ENCODE measurements at regions not wholly inside any gene's neighbourhood (a gene's known extent, or its start where the extent isn't known, plus 50 kb on each side); places are given as distances from the start of the nearest gene placed in this dataset.

DNA sequence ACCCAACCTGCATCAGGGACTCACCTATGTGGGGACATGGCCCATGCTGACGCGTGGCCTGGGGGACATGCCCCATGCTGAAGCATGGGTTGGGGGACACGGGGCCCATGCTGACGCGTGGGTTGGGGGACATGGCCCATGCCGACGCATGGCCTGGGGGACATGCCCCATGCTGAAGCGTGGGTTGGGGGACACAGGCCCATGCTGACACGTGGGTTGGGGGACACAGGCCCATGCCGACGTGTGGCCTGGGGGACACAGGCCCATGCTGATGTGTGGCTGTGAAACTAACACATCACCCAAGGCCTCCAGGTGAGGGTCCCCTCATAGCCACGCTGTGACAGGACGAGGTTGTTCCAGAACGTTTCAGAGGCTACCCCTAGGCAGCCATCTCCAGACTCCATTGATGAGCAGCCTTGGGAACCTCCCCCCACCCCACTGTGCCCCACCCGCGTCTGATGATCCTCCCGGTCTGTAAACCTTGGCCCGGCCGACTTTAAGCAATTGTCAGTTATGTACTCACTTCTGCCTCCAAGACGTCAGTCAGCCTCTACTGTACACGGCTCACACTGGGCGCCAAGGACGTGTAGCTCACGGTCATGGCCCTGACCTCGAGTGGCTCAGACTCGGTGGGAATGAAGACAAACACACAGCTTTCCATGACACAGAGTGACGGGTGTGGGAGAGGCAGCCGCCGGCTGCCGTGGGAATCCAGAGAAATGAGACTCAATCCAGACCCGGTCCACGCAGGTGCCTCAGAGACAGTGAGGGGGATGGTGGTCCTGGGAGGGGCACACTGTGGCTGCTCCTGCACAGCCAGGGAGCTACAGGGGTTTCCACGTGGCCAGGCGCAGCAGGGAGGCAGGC is 50.2 kb upstream of the SLC66A3 start:
- no TSS peak for BruUV-seq (replicated peaks)
- H3K36me3 ChIP-seq (ENCODE audit: low read depth), result no peaks in the 10 kb centered on the region
- no peaks in the 10 kb centered on the region for H3K79me2 ChIP-seq (ENCODE audit: low read depth)
- TF ChIP-seq EZH2 (IDR thresholded peaks at IDR 0.05; ENCODE audit: low read depth), result no peak
- ChIA-PET CTCF (no interaction called here), POLR2A (ENCODE audit: unreplicated experiment) (no interaction called here)
- no peaks in the 10 kb centered on the region for H3K9me3 ChIP-seq (ENCODE audit: insufficient read depth, low read depth)
- H2AFZ ChIP-seq, result no peak overlapping the region
- H3K27ac ChIP-seq, result no peak overlapping the region
- H3K4me3 ChIP-seq, result no peak overlapping the region
- H3K4me2 ChIP-seq, result no peak overlapping the region
- H3F3A ChIP-seq (ENCODE audit: insufficient read depth, low read depth), result no peaks in the 10 kb centered on the region
- no peaks in the 10 kb centered on the region for H4K20me1 ChIP-seq (ENCODE audit: insufficient read depth)
- peaks cover 8% of the 10 kb centered on the region for H3K4me1 ChIP-seq (replicated peaks; ENCODE audit: insufficient read depth)
- H3K27me3 ChIP-seq (ENCODE audit: insufficient read depth, low read depth), result no peaks in the 10 kb centered on the region
- H3K9me2 ChIP-seq (ENCODE audit: insufficient read depth), result no peaks in the 10 kb centered on the region
- DNase-seq, result no peak
- intact Hi-C loops (cut with micrococcal nuclease; ENCODE audit: unreplicated experiment), result no loop called here
